ENCODE measurements at regions not wholly inside any gene's neighbourhood (a gene's known extent, or its start where the extent isn't known, plus 50 kb on each side); places are given as distances from the start of the nearest gene placed in this dataset.

- Histone ChIP-seq H3K4me3 (no peak overlapping the region), H3K27ac (peak overlapping the region in 2 of 5 donors; percentile 54 to 63), H3K27me3 (no peaks in the 10 kb centered on the region), H3K9me3 (peaks cover 0 to 11% (median 9%) of the 10 kb centered on the region in 4 donors), H3K36me3 (no peaks in the 10 kb centered on the region), H3K4me1 (peaks cover 28 to 74% (median 36%) of the 10 kb centered on the region in 4 donors)
- TF ChIP-seq POLR2AphosphoS5 (IDR thresholded peaks at IDR 0.05) (peak in 1 of 3 donors; percentile 25), POLR2A (IDR thresholded peaks at IDR 0.05) (no peak), CTCF (IDR thresholded peaks at IDR 0.05) (no peak), EP300 (IDR thresholded peaks at IDR 0.05) (no peak)
- intact Hi-C loops (cut with DNase I; ENCODE audit: low total_unique reads) = no loop called here
- peak in 1 of 2 donors; percentile 76 for DNase-seq
- whole genome bisulfite sequencing, 5 donors = 17 to 35% (median 33%) methylated on average over 3 of the region's 3 CpGs
Observed at GRCh38 chr15:70505411-70505919, 257.9 kb downstream of the UACA start.

GRCh38 chr15:70504988-70505387 lies 258.4 kb downstream of the UACA start:
- WGBS, 5 donors = 74 to 91% (median 80%) methylated on average over 1 to 12 of the region's 12 CpGs
- TF ChIP-seq EP300 (IDR thresholded peaks at IDR 0.05) (no peak), POLR2AphosphoS5 (IDR thresholded peaks at IDR 0.05) (no peak), CTCF (IDR thresholded peaks at IDR 0.05) (no peak), POLR2A (IDR thresholded peaks at IDR 0.05) (no peak)
- DNase-seq = no peak
- Histone ChIP-seq H3K4me3 (no peak overlapping the region), H3K36me3 (no peaks in the 10 kb centered on the region), H3K27ac (peak overlapping the region in 2 of 5 donors; percentile 54 to 63), H3K27me3 (no peaks in the 10 kb centered on the region), H3K4me1 (peaks cover 28 to 74% (median 36%) of the 10 kb centered on the region in 4 donors), H3K9me3 (peaks cover 0 to 6% (median 4%) of the 10 kb centered on the region in 4 donors)
- intact Hi-C loops (cut with DNase I; ENCODE audit: low total_unique reads) = no loop called here

- DNase-seq = peak; percentile 47 to 62
Observed at GRCh38 chr15:70504299-70504951, 258.9 kb downstream of the UACA start.

GRCh38 chr15:70503798-70504298 lies 259.5 kb downstream of the UACA start:
- H3K4me3 ChIP-seq = no peak overlapping the region
- H3K9me3 ChIP-seq = no peaks in the 10 kb centered on the region
- 72 to 89% (median 87%) methylated on average over 10 of the region's 10 CpGs for WGBS, 5 donors
- H3K4me1 ChIP-seq = peaks cover 28 to 65% (median 36%) of the 10 kb centered on the region in 4 donors
- peak overlapping the region in 2 of 5 donors; percentile 54 to 63 for H3K27ac ChIP-seq
- no peaks in the 10 kb centered on the region for H3K27me3 ChIP-seq
- no peak for DNase-seq
- intact Hi-C loops (cut with DNase I; ENCODE audit: low total_unique reads) = no loop called here
- no peaks in the 10 kb centered on the region for H3K36me3 ChIP-seq
- no peak for TF ChIP-seq CTCF (IDR thresholded peaks at IDR 0.05)

More at GRCh38 chr15:70504299-70504951, 258.9 kb downstream of the UACA start:
- no peaks in the 10 kb centered on the region for H3K27me3 ChIP-seq
- H3K9me3 ChIP-seq = peaks cover 0 to under 1% (median 0%) of the 10 kb centered on the region in 4 donors
- TF ChIP-seq POLR2A (IDR thresholded peaks at IDR 0.05) (no peak), EP300 (IDR thresholded peaks at IDR 0.05) (no peak), POLR2AphosphoS5 (IDR thresholded peaks at IDR 0.05) (no peak), CTCF (IDR thresholded peaks at IDR 0.05) (no peak)
- intact Hi-C loops (cut with DNase I; ENCODE audit: low total_unique reads) = no loop called here
- no peaks in the 10 kb centered on the region for H3K36me3 ChIP-seq
- WGBS, 5 donors = 47 to 58% (median 56%) methylated on average over 5 to 9 of the region's 9 CpGs
- peak overlapping the region in 2 of 5 donors; percentile 54 to 63 for H3K27ac ChIP-seq
- H3K4me1 ChIP-seq = peaks cover 28 to 69% (median 36%) of the 10 kb centered on the region in 4 donors
- H3K4me3 ChIP-seq = no peak overlapping the region

Data from stomach (tissue), 8 donors.